ENCODE measurements at regions not wholly inside any gene's neighbourhood (a gene's known extent, or its start where the extent isn't known, plus 50 kb on each side); places are given as distances from the start of the nearest gene placed in this dataset.

DNA sequence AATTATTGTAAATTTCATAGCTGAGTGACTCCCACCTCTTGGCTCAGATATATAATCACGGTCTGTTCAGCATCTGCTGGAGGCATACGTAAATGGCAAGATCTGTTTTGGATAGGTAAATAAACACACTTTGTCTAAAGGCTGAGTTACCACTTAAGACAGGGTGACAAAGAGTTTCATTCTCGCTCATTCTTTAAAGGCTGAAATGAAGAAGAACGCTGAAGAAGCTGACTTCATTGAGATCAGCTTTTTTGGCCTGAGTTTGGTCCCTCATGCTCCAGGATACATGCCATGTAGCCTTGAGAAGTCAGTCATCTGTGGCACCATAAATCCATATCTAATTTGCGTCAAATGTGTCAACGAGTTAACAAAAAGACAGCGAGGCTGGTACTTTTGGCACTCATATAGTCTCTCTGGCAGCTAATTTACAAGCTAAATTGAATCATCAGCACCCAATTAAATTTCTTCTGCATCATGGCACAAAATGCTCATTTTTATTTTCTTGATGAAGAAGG is 309.9 kb downstream of the GPAM start:
- no peak for DNase-seq (ENCODE audit: low read depth in 2 of 3, low spot score in 2 of 3)

GRCh38 chr10:111874576-111874975 is 309.0 kb downstream of the GPAM start:
- DNase-seq (ENCODE audit: low read depth in 2 of 3, low spot score in 2 of 3) = no peak

- DNase-seq (ENCODE audit: low read depth in 2 of 3, low spot score in 2 of 3) = no peak
Observed at GRCh38 chr10:111875725-111876124, 307.8 kb downstream of the GPAM start.

GRCh38 chr10:111877258-111877657 is 306.3 kb downstream of the GPAM start:
- DNase-seq (ENCODE audit: low read depth in 2 of 3, low spot score in 2 of 3) = no peak

- DNase-seq (ENCODE audit: low read depth in 2 of 3, low spot score in 2 of 3) = no peak
Observed at GRCh38 chr10:111879969-111880368, 303.6 kb downstream of the GPAM start.

GRCh38 chr10:111885046-111885445 is 298.5 kb downstream of the GPAM start:
- no peak for DNase-seq (ENCODE audit: low read depth in 2 of 3, low spot score in 2 of 3)

GRCh38 chr10:111885919-111886318 is 297.6 kb downstream of the GPAM start:
- DNase-seq (ENCODE audit: low read depth in 2 of 3, low spot score in 2 of 3) = no peak

GRCh38 chr10:111887266-111887665 is 296.3 kb downstream of the GPAM start:
- no peak for DNase-seq (ENCODE audit: low read depth in 2 of 3, low spot score in 2 of 3)

DNA sequence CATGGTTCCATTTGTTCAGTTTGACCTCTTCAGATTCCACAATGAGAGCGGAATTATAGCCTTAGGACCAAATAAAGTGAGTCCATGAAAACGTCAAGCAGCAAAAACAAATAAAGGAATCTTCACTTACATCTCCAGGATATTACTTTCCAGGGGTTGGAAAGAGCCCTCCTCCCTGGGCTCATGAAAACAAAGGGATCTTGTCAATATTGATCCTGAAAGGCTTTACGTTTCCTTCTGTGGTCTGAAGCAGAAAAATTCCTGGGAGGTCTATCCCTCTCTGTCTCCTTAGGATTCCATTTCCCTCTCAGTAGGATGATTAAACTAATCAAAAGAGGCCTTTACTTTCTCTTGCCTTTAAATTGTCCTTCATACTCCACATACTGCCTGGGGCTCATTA is 293.5 kb downstream of the GPAM start:
- DNase-seq (ENCODE audit: low read depth in 2 of 3, low spot score in 2 of 3) = no peak

DNA sequence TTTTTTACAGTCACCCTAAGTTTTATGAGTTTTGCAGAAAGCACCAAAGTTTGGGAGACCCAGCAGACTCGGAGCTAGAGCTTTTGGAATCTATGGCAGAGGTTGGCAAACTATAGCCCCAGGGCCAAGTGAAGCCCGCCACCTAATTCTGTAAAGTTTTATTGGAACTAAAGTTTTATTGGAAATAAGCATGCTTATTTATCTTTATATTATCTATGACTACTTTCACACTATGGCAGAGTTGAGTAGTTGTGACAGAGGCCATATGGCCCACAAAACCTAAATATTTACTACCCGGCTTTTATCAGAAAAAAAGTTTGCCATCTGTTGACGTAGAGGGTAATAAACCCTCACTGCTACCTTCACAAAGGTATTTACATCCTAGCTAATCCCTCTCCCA is 267.6 kb downstream of the GPAM start:
- DNase-seq (ENCODE audit: low read depth in 2 of 3, low spot score in 2 of 3) = no peak

DNA sequence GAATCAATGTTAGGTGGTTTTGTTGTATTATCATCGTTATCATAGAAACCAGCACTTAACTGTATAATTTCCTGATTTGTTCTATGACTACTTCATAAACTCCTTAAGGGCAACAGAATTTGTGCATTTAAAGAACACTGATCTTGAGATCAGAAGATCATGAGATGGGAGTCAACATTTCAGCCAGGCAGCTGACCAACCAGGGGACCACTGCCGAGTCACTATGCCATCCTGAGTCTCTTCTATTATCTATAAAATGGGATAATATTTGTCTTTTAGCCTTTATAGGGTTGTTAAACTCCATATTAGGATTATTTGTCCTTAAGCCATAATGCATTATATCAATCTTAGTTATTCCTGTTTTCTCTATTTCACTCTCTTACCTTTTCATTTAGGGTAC is 261.7 kb downstream of the GPAM start:
- no peak for DNase-seq (ENCODE audit: low read depth in 2 of 3, low spot score in 2 of 3)

- DNase-seq (ENCODE audit: low read depth in 2 of 3, low spot score in 2 of 3) = no peak
Observed at GRCh38 chr10:111923032-111923431, 260.5 kb downstream of the GPAM start.

DNA sequence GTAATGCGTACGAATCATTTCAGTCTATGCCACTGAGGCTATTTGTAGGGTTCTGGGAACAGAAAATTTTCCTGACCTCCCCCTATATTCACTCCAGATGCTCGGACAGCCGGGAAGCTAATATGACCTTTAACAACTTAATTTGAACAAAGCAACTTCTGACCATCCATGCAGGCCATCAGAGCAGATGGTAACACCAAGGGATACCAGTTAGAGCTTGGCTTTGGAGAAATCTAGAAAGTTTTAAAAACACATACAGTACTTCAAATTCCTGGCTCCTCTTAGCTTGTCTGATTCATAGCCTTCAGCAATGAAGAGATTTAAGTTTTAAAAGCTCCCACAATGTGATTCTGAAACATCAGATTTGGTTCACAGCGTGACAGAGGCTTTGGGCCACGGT is 257.3 kb downstream of the GPAM start:
- no peak for DNase-seq (ENCODE audit: low read depth in 2 of 3, low spot score in 2 of 3)

GRCh38 chr10:111933937-111934336 is 249.6 kb downstream of the GPAM start:
- no peak for DNase-seq (ENCODE audit: low read depth in 2 of 3, low spot score in 2 of 3)

DNA sequence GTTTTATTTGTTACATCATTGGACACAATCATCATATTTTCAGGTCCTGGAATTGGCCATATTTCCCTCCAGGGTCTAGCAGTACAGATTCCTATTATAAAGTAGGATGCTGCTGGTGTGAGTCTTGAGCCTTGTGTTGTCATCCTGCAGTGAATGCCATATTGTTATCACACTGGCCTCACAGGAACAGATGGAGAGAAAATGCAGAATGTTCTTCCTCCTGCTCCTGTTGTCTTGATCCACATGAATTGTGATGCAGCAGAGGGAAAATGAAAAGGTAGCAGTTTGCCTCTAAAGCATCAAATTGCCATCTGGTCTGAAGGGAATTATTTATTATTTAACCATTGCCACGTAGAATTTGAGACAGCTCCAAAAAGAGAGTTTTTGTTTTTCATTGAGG is 248.6 kb downstream of the GPAM start:
- DNase-seq (ENCODE audit: low read depth in 2 of 3, low spot score in 2 of 3) = no peak

- no peak for DNase-seq (ENCODE audit: low read depth in 2 of 3, low spot score in 2 of 3)
Observed at GRCh38 chr10:111936143-111936542, 247.4 kb downstream of the GPAM start.

DNA sequence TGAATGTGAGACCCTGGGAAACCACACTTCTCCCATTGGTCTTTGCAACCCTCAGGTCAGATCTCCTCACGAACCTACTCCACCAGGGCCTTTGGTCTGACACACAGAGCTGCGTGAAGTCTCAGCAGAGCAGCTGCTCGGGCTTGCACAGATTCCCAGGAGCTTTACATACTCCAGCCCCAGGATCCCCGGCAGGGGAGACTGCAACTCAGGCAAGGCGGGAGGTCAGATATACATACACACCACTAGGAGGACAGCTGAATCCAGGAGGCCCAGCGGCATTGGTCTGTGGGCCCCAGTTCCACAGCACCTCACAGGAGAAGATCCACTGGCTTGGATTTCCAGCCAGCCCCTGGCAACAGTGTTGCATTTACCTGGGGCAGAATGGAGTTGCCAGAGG is 239.2 kb downstream of the GPAM start:
- no peak for DNase-seq (ENCODE audit: low read depth in 2 of 3, low spot score in 2 of 3)

DNA sequence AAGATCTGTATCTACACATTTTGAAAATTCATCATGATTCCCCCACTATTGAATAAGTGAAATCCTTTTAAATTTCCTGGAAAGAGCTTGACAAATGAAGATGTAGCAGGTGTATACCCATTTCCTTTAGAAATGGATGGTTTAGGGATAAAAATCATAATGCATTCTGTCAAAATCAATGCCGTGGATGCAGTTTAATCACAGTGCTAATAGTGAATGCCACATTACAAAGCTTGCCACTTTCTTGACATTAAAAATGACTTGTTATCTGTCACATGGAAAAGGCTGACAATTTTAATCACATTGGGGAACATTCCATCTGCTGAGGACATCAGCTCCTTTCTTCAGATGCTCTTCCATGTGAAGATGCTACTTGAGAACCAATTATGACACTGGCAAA is 229.6 kb downstream of the GPAM start:
- no peak for DNase-seq (ENCODE audit: low read depth in 2 of 3, low spot score in 2 of 3)

- no peak for DNase-seq (ENCODE audit: low read depth in 2 of 3, low spot score in 2 of 3)
Observed at GRCh38 chr10:111954386-111954785, 229.2 kb downstream of the GPAM start.

GRCh38 chr10:111956841-111957240 is 226.7 kb downstream of the GPAM start:
- DNase-seq (ENCODE audit: low read depth in 2 of 3, low spot score in 2 of 3) = no peak

GRCh38 chr10:111962951-111963350 is 220.6 kb downstream of the GPAM start:
- DNase-seq (ENCODE audit: low read depth in 2 of 3, low spot score in 2 of 3) = no peak

DNA sequence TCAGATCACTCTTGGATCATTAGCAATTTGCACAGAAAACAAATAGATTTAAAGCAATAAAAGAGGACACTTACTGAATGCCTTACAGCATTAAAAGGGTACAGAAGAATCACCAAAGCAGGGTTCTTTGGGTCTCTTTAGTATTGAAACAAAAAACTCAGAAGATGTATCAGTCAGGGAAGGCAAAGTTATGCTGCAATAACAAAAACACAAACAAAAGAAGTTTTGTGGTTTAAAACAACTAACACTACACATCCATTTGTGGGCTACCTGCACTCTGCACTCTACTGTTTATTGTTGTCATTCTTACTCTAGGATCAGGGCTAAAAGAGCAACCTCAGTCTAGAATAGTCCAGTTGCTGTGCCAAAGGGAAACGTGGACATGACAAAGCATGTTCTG is 216.4 kb downstream of the GPAM start:
- DNase-seq (ENCODE audit: low read depth in 2 of 3, low spot score in 2 of 3) = no peak

- no peak for DNase-seq (ENCODE audit: low read depth in 2 of 3, low spot score in 2 of 3)
Observed at GRCh38 chr10:111967547-111967946, 216.0 kb downstream of the GPAM start.

DNA sequence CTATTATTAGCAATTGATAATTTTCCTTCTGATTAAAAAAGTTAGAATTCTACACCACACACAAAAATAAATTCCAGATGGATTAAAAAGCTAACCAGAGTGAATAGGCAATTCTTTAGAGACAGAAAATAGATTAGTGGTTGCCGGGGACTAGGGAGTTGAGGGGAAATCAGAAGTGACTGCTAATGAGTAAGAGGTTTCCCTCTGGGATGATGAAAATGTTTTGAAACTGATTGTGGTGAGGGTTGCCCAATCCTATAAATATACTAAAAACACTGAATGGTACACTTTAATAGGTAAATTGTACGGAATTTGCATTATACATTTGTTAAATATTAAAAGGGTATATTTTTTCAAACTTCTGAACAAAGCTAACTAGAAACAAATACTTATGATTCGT is 214.9 kb downstream of the GPAM start:
- DNase-seq (ENCODE audit: low read depth in 2 of 3, low spot score in 2 of 3) = no peak
